ENCODE measurements at regions not wholly inside any gene's neighbourhood (a gene's known extent, or its start where the extent isn't known, plus 50 kb on each side); places are given as distances from the start of the nearest gene placed in this dataset.
"Not testable (repeated sequence)": the region's sequence is repeated elsewhere in the genome, so short reads cannot be mapped to it uniquely, and the experiment has no call there.

DNA sequence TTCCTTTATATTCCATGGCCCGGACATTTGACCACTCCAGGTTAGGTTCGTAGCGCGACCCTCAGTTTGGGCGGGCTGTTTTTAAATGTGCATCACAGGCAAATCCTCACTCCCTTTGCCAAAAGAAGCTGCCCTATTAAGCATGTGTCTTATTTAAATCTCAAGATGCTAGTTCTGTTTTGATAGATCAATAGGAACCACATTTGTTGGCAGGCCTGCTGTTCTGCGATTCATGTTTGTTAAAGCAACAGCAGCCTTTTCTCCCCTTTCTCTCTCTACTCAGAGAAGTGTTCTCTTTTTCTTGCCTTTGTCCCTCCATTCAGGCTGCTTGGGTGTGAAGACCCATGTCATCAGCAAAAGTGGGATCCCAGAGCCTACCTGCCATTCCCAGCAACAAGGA lies 212.0 kb upstream of the SSTR4 start:
- DNase-seq, result no peak

DNA sequence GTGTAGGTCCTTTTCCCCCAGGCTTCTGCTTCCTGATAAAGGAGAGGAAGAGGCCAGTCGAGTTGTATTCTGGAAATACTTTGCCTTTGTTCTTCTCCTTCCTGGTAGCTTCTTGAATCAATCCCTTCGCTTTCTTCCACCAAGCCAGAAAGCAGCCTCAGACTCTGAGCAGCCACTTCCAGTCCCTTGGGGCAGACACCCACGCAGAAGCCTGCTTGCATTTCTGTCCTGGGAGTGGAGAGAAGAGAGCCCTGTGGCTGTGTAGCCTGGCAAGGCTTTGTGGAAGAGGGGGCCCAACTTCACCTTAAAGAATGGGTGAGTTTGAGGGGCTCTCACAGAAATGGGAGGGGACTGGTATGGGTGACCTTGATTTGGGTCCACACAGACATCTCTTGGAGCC lies 211.0 kb upstream of the SSTR4 start:
- no peak for DNase-seq

DNA sequence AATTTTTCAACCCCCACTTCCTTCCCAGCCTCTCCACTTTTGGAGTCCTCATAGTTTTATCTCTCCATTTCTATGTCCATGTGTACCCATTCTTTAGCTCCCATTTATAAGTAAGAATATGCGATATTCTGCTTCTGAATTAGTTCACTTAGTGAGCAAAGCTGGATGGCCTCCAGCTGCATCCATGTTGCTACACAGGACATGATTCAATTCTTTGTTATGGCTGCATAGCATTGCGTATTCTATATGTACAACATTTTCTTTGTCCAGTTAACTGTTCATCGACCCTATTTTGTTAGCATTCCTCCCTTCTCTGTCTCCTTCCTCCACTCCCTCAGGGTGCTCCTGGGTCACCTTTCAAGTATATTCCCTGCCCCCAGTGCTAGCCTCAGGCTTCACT lies 210.0 kb upstream of the SSTR4 start:
- no peak for DNase-seq

DNA sequence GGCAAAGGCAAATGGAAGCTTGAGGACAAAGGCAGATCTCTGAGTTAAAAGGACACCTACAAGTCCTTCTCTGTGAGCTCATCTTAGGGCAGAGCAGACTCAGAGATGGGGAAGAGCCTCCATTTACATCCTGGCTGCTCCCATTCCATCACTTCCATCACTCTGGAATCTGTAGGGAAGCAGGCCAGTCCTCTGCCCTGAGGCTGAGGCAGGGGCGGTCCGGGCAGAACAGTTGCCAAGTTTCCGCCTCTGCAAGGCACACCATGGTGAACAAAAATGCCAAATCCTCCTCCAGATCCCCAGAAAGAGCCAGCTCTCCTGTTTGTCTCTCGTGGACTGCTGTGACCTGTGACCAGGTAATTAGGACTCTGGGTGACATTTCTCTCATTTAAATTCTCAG lies 209.6 kb upstream of the SSTR4 start:
- no peak for DNase-seq

DNA sequence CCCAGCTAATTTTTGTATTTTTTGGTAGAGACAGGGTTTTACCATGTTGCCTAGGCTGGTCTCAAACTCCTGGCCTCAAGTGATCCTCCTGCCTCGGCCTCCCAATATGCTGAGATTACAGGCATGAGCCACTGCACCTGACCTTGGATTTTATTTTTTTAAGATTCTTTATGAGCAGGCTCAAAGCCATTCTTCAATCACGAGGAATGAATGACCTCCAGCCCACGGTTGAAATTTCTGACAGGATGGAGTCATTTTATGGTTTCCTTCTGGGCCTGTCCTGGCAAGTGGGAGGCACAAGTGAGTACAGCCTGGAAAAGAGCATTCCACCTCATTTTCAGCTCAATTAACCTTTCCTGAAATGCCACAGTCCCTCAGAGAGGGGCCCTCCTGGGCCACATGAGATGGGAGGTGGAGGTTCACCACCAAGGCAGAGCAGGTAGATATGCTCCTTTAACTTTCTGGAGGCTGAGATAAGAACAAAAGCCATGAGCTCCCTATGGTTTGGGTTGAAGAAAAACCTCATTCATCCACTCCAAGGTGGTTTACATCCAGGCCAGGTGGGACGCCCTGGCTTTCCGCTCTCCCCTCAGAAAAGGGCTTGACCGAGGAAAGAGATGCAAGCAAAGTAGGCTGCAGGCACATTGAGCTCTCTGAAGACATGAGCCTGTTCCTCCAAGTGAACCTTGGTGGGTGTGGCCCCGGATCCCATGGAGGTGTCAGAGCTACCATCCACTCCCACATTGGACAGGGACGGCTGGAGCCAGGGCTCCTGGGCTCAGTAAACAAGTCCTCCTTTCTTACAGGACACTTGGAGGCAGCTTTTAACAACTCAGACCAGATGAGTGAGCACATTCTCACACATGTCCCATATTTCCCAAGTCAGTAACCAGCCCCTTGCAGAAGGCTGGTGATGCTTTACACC lies 208.5 kb upstream of the SSTR4 start:
- no peak for DNase-seq

DNA sequence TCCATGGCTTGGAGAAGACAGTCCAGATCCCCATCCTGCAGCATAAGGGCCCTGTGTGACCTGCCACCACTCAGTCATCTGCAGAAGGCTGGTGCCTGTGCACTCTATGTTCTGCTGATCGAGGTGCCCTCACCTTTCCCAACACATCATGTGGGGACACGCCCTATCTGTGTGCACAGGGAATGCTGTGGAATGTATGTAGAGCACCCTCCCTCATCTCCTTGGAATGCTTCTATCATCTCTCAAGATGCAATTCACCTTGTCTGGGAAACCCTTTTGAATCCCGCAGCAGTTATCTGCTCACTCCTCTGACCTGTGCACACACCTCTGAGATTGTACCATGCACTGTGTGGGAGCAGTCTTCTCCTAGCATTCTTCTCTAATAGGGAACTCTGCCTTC lies 207.2 kb upstream of the SSTR4 start:
- DNase-seq, result no peak

DNA sequence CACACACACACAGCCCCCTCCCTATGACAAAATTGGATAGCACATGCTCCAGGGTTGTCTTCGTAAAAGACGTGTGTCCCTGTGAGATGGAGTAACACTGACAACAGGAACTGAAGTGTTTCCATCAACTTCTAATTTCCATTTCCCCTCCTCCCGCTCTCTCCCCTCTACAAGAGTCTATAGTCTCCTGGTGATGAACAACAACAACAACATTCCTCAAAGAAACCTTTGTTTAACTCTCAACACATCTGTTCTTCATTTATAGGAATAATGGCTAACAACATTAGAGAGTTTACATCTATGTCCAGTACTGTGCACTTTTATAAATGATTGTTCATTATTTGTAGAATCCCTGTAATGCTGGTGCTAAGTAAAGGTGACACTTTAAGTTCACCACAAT lies 205.8 kb upstream of the SSTR4 start:
- no peak for DNase-seq

DNA sequence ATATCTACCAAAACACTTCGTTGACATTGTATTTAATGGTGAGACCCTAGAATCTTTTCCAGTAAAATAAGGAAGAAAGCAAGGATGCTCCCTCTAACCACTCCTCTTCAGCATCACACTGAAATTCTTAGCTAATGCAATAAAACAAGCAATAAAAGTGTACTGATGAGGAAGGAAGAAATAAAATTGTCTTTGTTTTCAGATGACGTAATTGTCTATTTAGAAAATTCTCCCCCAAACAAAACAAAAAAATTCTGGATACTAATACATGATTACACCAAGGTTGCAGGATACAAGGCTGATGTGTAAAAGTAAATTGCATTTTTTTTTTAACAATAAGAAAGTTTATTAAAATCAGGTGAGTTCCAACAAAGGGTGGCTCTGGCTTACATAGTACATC lies 205.0 kb upstream of the SSTR4 start:
- no peak for DNase-seq

DNA sequence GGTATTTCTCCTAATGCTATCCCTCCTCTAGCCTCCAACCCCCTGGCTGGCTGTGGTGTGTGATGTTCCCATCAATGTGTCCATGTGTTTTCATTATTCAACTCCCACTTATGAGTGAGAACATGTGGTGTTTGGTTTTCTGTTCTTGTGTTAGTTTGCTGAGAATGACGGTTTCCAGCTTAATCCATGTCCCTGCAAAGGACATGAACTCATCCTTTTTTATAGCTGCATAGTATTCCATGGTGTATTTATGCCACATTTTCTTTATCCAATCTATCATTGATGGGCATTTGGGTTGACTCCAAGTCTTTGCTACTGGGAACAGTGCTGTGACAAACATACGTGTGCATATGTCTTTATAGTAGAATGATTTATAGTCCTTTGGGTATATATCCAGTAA lies 204.4 kb upstream of the SSTR4 start:
- not testable (repeated sequence) for DNase-seq

DNA sequence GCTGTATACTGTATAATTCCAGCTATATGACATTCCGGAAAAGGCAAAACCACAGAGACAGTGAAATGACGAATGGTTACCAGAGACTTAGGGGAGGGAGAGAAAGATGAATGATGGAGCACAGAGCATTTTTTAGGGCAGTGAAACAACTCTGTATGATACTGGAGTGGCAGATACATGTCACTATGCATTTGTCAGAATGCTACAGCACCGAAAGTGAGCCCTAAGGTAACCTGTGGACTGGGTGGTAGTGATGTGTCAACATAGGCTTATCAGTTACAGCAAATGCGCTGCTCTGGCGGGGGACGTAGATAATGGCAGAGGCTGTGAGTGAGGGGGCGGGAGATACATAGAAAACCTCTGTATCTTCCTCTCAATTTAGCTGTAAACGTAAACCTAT lies 201.3 kb upstream of the SSTR4 start:
- no peak for DNase-seq

DNA sequence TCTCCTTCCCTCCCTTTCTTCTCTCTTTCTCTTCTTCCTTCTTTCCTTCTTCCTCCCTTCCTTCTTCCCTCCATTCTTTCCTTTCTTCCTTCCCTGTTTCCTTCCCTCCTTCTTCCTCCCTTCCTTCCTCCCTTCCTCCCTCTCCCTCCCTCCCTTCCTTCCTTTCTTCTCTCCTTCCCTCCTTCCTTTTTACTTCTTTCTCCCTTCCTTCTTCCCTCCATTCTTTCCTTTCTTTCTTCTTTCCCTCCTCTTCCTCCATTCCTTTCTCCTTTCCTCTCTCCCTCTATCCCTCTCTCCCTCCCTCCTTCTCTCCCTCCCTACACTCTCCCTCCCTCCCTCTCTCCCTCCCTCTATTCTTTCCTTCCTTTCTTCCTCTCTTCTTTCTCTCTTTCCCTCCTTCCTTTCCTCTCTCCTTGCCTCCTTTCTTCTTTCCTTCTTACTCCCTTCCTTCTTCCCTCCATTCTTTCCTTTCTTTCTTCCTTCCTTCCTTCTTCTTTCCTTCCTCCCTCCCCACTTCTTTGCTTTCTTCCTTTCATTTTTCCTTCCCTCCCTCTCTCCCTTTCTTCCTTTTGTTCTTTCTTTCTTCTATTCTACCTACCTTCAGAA lies 200.4 kb upstream of the SSTR4 start:
- DNase-seq, result no peak

DNA sequence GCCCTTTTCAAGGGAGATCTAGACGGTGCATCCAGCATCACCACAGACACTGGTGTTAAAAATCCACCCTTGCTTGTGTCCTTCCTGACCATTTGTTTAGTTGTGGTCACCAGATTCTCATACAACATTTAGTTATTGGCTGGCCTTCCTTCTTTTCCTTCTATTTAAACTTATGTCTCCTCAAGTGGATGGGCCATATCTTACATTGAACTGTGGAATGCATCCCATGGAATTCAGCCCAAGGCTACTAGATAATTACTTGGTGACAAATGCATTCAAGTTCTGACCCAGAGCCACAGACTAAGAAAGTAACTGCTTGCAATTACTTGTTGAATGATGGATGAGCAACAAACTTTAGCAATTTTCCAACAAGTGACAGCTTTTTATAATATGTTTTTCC lies 198.9 kb upstream of the SSTR4 start:
- DNase-seq, result no peak

DNA sequence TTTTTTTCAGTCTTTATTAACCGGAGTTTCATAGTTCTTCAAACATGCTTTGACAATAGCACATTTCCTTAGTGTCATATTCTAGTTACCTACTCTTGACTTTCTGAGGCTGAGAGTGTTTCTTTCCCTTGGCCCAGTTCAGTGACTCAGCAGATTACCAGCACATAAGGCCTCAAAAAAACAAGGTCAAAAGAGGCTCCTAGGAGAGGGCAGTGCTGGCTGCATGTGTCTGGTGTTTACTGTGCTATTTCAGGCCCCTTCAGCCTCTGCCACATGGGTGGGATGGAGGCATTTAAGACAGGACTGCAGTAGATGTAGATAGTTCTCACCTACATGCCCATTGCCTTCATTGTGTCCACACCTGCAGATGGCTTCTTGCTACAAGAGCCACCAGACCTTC lies 198.2 kb upstream of the SSTR4 start:
- no peak for DNase-seq

DNA sequence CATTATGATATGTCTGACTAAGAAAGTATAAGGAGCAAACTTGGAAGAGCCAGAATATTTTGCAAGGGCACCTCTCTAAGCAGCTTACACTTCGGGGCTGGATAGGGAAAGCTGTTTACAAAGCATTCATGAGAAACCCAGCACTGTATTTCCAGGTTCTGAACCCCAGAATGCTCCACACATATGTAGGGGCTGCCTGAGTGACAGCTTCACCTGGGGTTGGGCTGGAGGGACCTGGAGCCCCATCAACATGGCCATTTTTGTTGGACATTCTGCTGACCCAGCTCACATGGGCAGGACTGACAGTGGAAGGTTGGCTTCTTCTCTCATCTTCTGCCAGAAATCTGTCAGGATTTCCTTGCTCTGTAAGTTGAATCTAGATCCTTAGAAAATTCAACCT lies 197.1 kb upstream of the SSTR4 start:
- DNase-seq, result no peak

DNA sequence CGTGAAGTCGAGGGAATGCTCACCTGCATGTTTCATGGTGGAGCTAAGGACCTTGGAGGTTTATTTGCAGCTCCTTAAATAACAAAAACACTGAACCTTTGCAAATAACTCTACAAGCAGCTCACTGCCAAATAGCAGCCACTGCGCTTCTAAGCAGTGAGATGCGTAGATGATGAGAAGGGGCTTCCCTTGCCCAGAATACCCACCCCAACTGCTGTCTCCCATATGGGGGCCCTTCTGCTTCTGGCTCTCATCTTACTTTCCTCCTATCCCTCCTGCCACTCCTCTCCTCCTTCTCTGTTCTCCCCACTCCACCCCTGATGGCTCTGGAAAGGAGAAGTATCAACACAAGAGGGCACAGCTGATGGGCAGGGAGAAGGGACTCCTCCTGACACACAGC lies 193.3 kb upstream of the SSTR4 start:
- DNase-seq, result no peak

DNA sequence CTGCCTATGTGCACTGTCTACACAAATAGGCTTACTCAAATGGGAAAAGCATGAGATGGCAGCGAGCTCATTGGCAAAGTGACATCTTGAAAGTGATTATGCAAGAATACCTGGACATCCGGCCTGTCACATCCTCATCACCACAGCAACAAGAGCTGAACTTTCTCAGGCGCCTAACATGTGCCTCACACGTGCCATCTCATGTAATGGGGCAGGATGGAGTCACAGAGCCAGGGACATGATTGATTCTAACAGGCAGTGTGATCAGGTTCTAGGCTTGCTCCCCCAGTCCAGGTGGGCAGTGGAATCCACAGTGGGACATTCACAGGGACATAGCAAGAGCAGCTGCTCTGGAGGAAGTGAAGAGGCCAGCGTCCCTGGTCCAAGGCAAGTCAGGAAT lies 192.3 kb upstream of the SSTR4 start:
- DNase-seq, result no peak

DNA sequence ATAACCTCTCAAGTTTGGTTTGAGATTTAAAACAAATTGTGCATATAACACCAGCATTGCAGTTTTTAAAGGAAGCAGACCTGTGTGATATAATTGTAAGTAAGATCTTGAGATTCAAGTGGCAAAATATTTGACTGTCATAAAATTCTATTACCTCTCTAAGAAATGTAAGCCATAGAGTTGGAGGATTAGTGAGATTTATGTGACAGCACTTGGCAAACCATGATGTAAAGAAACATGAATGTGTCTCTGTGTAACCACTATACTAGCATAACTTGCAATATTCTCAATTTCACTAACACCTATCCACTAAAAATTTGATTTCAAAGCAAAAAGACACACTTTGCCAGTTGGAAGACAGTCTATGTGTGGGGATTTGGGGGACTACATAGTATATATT lies 190.2 kb upstream of the SSTR4 start:
- DNase-seq, result no peak

DNA sequence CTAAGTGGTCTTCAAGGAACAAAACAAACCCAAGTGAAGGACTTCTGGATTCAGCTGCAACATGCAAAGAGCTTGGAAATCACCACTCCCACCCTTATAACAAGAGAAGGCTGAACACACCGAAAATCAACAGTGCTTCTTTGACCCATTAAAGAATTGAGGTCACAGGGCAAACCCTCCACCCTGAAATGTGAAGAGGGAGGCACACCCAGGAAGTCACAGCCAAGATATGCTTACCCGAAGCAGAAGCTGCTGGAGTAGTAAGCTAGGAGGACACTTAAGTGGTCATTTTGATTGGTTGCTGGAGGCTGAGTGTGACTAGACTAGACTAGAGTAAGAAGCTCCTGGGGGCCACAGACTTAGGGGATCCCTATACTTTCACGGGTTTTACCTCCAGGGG lies 188.2 kb upstream of the SSTR4 start:
- no peak for DNase-seq

DNA sequence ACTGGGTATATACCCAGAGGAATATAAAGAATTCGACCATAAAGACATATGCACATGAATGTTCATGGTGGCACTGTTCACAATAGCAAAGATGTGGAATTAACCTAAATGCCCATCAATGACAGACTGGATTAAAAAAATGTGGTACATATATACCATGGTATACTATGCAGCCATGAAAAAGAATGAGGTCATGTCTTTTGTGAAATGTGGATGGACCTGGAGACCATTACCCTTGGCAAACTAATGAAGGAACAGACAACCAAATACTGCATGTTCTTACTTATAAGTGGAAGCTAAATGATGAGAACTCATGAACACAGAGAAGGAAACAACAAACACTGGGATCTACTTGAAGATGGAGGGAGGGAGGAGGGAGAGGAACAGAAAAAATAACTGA lies 186.7 kb upstream of the SSTR4 start:
- no peak for DNase-seq

DNA sequence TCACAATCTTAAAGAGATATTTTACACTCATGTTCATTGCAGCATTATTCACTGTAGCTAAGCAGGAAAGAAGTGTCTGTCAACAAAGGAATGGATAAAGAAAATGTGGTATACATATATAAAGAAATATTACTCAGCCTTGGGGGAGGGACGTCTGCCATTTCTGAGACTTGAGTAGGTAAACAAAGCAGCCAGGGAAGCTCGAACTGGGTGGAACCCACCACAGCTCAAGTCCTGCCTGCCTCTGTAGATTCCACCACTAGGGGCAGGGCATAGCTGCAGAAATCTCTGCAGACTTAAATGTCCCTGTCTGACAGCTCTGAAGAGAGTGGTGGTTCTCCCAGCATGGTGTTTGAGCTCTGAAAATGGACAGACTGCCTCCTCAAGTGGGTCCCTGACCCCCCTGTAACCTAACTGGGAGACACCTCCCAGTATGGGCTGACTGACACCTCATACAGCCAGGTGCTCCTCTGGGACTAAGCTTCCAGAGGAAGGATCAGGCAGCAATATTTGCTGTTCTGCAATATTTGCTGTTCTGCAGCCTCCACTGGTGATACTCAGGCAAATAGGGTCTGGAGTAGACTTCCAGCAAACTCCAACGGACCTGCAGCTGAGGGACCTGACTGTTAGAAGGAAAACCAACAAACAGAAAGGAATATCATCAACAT lies 183.3 kb upstream of the SSTR4 start:
- DNase-seq, result not testable (repeated sequence)

DNA sequence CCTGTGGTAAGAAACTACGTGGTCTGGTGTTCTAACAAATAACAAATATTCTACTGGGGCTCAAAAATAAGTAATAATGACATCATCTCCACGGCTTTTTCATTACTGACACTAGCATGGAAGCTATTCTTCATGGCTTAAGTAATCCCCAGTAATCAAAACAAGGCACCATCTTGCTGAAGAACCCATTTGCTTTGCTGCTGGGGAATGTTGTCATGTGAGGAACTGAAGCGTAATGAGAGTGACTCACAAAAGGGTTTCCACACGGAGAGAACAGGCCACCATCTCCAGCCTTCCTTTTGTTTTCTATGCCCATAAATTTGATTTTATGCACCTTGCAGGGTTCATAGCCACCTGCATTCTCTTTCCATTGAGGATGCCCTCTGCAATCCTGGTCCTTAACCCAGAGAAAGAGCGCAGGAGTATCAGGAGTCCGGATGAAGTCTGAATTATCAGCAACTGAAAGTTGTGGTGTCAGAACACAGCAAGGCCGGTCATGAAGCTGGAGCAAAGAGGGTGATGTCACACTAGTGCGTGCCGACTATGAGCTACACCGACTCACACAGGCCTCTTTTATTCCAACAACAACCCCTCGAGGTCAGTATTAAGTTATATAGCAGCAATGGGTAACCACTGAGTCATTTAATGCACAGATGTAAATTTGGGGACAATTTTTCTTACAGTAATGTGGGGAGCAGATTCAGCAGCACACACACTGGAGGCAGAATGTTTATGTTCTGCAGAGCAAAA lies 173.7 kb upstream of the SSTR4 start:
- DNase-seq, result no peak

DNA sequence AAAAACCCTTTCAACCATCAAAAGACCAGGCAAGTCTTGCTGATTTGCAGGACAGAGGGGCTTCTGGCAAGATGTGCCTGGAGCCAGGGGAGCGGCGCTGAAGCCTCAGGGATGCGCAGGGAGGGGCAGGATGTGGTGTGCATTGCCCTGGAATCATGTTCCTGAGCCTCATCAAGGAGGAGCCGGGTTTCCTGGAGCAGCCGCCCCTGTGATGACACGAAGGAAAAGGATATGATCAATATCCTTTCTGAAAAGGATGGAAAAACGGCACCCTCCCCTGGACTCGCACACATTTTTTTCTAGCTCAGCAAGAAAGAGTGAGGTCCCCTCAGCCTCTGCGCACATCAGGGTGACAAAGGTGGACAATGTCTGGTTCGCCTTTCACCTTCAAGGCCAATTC lies 173.1 kb upstream of the SSTR4 start:
- DNase-seq, result no peak

DNA sequence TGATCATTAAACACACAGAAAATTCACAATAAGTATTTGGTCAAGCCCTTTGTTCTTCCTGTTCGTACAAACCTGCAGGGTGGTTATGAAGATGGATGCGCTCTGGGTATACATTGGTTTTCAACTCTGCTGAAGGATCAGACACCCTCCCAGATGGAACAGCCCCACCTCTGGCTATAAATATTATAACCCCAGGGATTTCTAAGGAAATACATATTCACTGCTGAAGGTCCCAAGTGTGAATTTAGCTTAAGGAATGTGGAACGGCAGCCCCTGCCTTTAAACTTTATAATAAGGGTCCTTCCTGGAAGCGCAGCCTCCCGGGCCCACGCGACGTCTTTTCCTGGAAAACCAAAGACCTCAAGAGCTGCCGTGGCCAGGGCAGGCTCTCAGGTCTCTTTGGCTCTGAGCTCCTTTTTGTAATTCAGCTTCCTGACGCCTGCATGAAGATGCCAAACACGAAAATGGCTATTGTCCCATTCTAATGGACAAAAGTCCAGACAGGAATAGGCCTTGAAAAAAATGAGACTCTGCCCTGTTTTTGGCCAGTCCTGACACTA lies 172.4 kb upstream of the SSTR4 start:
- DNase-seq, result no peak
